ENCODE measurements at regions not wholly inside any gene's neighbourhood (a gene's known extent, or its start where the extent isn't known, plus 50 kb on each side); places are given as distances from the start of the nearest gene placed in this dataset.

- DNase-seq (no peak), ATAC-seq (ENCODE audit: low read depth) (no peak)
- H3K36me3 ChIP-seq (ENCODE audit: control insufficient read depth, insufficient read depth, low read length) = no peaks in the 10 kb centered on the region
- TF ChIP-seq FOS (IDR thresholded peaks at IDR 0.05; ENCODE audit: low read depth, low read length) (no peak), CEBPB (IDR thresholded peaks at IDR 0.05; ENCODE audit: low read depth, low read length) (no peak), MXI1 (IDR thresholded peaks at IDR 0.05; ENCODE audit: borderline replicate concordance, low read depth, low read length) (no peak), RCOR1 (IDR thresholded peaks at IDR 0.05; ENCODE audit: insufficient replicate concordance, low read length) (no peak), POLR2A (IDR thresholded peaks at IDR 0.05; ENCODE audit: low read depth, low read length) (no peak), NFE2L2 (IDR thresholded peaks at IDR 0.05; ENCODE audit: low read depth, low read length) (no peak), SMC3 (IDR thresholded peaks at IDR 0.05; ENCODE audit: low read depth, low read length) (no peak), ELK1 (IDR thresholded peaks at IDR 0.05; ENCODE audit: borderline replicate concordance, low read depth, low read length) (no peak), RAD21 (IDR thresholded peaks at IDR 0.05; ENCODE audit: low read length) (no peak), BHLHE40 (IDR thresholded peaks at IDR 0.05; ENCODE audit: low read depth, low read length) (no peak), CTCF (conservative IDR thresholded peaks at IDR 0.05; ENCODE audit: low read depth, low read length) (no peak), CHD1 (IDR thresholded peaks at IDR 0.05; ENCODE audit: low read depth, low read length) (no peak), MAZ (IDR thresholded peaks at IDR 0.05; ENCODE audit: borderline replicate concordance, low read depth, low read length) (no peak), RFX5 (IDR thresholded peaks at IDR 0.05; ENCODE audit: low read depth, low read length) (no peak), USF2 (IDR thresholded peaks at IDR 0.05; ENCODE audit: low read depth, low read length) (no peak)
- no peaks in the 10 kb centered on the region for H3K79me1 ChIP-seq (ENCODE audit: low read depth in 1 of 2, low read length in 2 of 2)
- H2AK5ac ChIP-seq (ENCODE audit: low read depth, low read length) = no peak overlapping the region
- no peaks in the 10 kb centered on the region for H3K9me1 ChIP-seq (ENCODE audit: insufficient read depth, low read length)
- H3K4me1 ChIP-seq (ENCODE audit: control insufficient read depth, insufficient read depth, low read length) = peaks cover 7% of the 10 kb centered on the region
- H2BK120ac ChIP-seq (ENCODE audit: low read depth, low read length) = no peak overlapping the region
- no peak overlapping the region; the same call in 2 of the 3 replicates for H2BK15ac ChIP-seq (ENCODE audit: low read depth, low read length)
- POLR2A ChIA-PET (ENCODE audit: unreplicated experiment) = no interaction called here
- no peak overlapping the region for H3K27ac ChIP-seq (ENCODE audit: insufficient read depth, low read length)
- H2AK9ac ChIP-seq (replicated peaks; ENCODE audit: low read depth, low read length, poor library complexity) = no peak overlapping the region
- no TSS peak for BruUV-seq (replicated peaks)
- H3K4me3 ChIP-seq (ENCODE audit: insufficient read depth, low read depth, low read length) = no peak overlapping the region
- no peaks in the 10 kb centered on the region for H4K20me1 ChIP-seq (ENCODE audit: insufficient read depth, low read length)
- no peak overlapping the region for H2BK5ac ChIP-seq (ENCODE audit: low read depth, low read length, poor library complexity, severe bottlenecking)
- intact Hi-C loops (cut with micrococcal nuclease) = no loop called here
- no peak overlapping the region for H3K18ac ChIP-seq (ENCODE audit: low read depth, low read length)
- H3K4me2 ChIP-seq (ENCODE audit: low read depth, low read length) = peak overlapping the region; percentile 58; the same call in 1 of the 2 replicates
- H3K9me3 ChIP-seq (ENCODE audit: control insufficient read depth, insufficient read depth, low read length) = no peaks in the 10 kb centered on the region
- H3K9ac ChIP-seq (ENCODE audit: low read depth, low read length) = no peak overlapping the region
- no peak overlapping the region for H3K23ac ChIP-seq (ENCODE audit: low read depth, low read length)
- no peak overlapping the region for H2AFZ ChIP-seq (replicated peaks; ENCODE audit: low read length, poor library complexity)
- no peak overlapping the region for H3K56ac ChIP-seq (ENCODE audit: extremely low read depth, insufficient read depth, low read length)
- no CpG with 5 or more reads among the region's 5 CpGs for WGBS, 2 experiments (ENCODE audit: extremely low coverage in 2 of 2, insufficient read length in 1 of 2)
- H2BK20ac ChIP-seq (ENCODE audit: low read depth, low read length) = no peak overlapping the region
- in situ Hi-C loops (cut with MboI; ENCODE audit: low sequenced_read_pairs) = no loop called here
- CTCF ChIA-PET = no interaction called here
- dilution Hi-C loops (cut with HindIII; ENCODE audit: low sequenced_read_pairs, unreplicated experiment) = no loop called here
- no peak overlapping the region for H4K8ac ChIP-seq (ENCODE audit: low read depth in 2 of 2, low read length in 2 of 2)
- no peak overlapping the region for H3K4ac ChIP-seq (ENCODE audit: low read depth, low read length)
- no peak overlapping the region for H4K91ac ChIP-seq (ENCODE audit: insufficient read depth, low read depth, low read length)
- H3K14ac ChIP-seq (replicated peaks; ENCODE audit: low read depth, low read length) = no peak overlapping the region
- no peaks in the 10 kb centered on the region for H3K27me3 ChIP-seq (ENCODE audit: control insufficient read depth, insufficient read depth, low read length)
- H4K5ac ChIP-seq (ENCODE audit: low read depth, low read length) = no peak overlapping the region
These were observed 284.6 kb upstream of the UBE2E3 start for GRCh38 chr2:180695586-180696401.
